Liver (tissue), 8 donors: ENCODE measurements at regions not wholly inside any gene's neighbourhood (a gene's known extent, or its start where the extent isn't known, plus 50 kb on each side); places are given as distances from the start of the nearest gene placed in this dataset.

Experiments
- DNase-seq: peaks from one replicate; pipeline ENCODE4 v3.0.0-alpha.2; 2017; ENCODE audit warnings: low spot score
- H3K27ac ChIP-seq, 2 donors: one replicate each; pipeline ENCODE4 v1.7.0; 2013; ENCODE audit warnings: inconsistent platforms in 2 of 2, low read length in 2 of 2, control low read depth in 1 of 2, low read depth in 1 of 2, mild to moderate bottlenecking in 1 of 2
- H3K27me3 ChIP-seq, 4 donors: one replicate each; pipeline versions ENCODE4 v1.6.1 to v1.7.0; 2013; ENCODE audit warnings: low read length in 3 of 4, inconsistent platforms in 1 of 4, mild to moderate bottlenecking in 1 of 4, moderate library complexity in 1 of 4; ENCODE audit not compliant: control insufficient read depth in 4 of 4, insufficient read depth in 4 of 4
- H3K36me3 ChIP-seq, 4 donors: one replicate each; pipeline versions ENCODE4 v1.6.1 to v1.7.0; 2013; ENCODE audit warnings: low read length in 3 of 4, mild to moderate bottlenecking in 3 of 4, low read depth in 1 of 4, moderate library complexity in 1 of 4; ENCODE audit not compliant: control insufficient read depth in 4 of 4, insufficient read depth in 3 of 4
- H3K4me1 ChIP-seq, 4 donors: one replicate each; pipeline versions ENCODE4 v1.6.1 to v1.7.0; 2013; ENCODE audit warnings: low read length in 3 of 4, mild to moderate bottlenecking in 3 of 4, moderate library complexity in 1 of 4; ENCODE audit not compliant: control insufficient read depth in 4 of 4, insufficient read depth in 4 of 4
- H3K4me3 ChIP-seq, 3 donors: one replicate each; pipeline versions ENCODE4 v1.6.1 to v1.7.0; 2013; ENCODE audit warnings: low read length in 3 of 3, control low read depth in 1 of 3, low read depth in 1 of 3, mild to moderate bottlenecking in 1 of 3
- H3K9ac ChIP-seq, 2 donors: one replicate each; pipeline ENCODE4 v1.7.0; 2013; ENCODE audit warnings: low read length in 2 of 2, mild to moderate bottlenecking in 2 of 2, moderate library complexity in 2 of 2, control low read depth in 1 of 2, low read depth in 1 of 2
- H3K9me3 ChIP-seq, 4 donors: one replicate each; pipeline versions ENCODE4 v1.6.1 to v1.7.0; 2013; ENCODE audit warnings: low read length in 3 of 4; ENCODE audit not compliant: control insufficient read depth in 4 of 4
- CTCF ChIP-seq: fragments of 150-350 bp; IDR thresholded peaks from 2 replicates; pipeline ENCODE4 v1.5.1; 2017; ENCODE audit warnings: improper control_type of control experiment, low read depth, low read length; ENCODE audit not compliant: missing input control
- FOXA1 ChIP-seq: IDR thresholded peaks from 2 replicates; pipeline ENCODE4 v1.6.1; 2016; ENCODE audit warnings: antibody characterized with exemption
- FOXA2 ChIP-seq: IDR thresholded peaks from 2 replicates; pipeline ENCODE4 v1.6.1; 2016; ENCODE audit warnings: antibody characterized with exemption
- HNF4A ChIP-seq, 2 donors: conservative IDR thresholded peaks; 2 replicates each; pipeline ENCODE4 v1.6.1; 2016; ENCODE audit warnings: antibody characterized with exemption in 2 of 2, mild to moderate bottlenecking in 2 of 2
- HNF4G ChIP-seq: IDR thresholded peaks from 2 replicates; pipeline ENCODE4 v1.6.1; 2016; ENCODE audit warnings: antibody characterized with exemption
- MAX ChIP-seq: IDR thresholded peaks from 2 replicates; pipeline ENCODE4 v1.6.1; 2016; ENCODE audit warnings: antibody characterized with exemption
- SP1 ChIP-seq: IDR thresholded peaks from 2 replicates; pipeline ENCODE4 v1.6.1; 2018; ENCODE audit warnings: antibody characterized with exemption, mild to moderate bottlenecking
- YY1 ChIP-seq: IDR thresholded peaks from 2 replicates; pipeline ENCODE4 v1.6.1; 2016; ENCODE audit warnings: antibody characterized with exemption, mild to moderate bottlenecking
- WGBS: extraction: QIAGEN DNeasy Blood & Tissue Kit; methylation state at CpG from one replicate; pipeline ENCODE4 v1.1.7; 2013; 5-methylcytosine and 5-hydroxymethylcytosine counted together
- TF ChIP-seq, protein P1 (sequence below): IDR thresholded peaks from 2 replicates; pipeline ENCODE4 v1.6.1; 2016; ENCODE audit warnings: antibody characterized with exemption
- donor health status: healthy.
- donor health status: healthy.
- donor health status: healthy.
- donor health status: healthy.
- donor health status: healthy.

GRCh38 chr1:221509575-221510355 lies 232.1 kb downstream of the DUSP10 start:
- no peaks in the 10 kb centered on the region for H3K36me3 ChIP-seq
- H3K27ac ChIP-seq = no peak overlapping the region
- no peak overlapping the region for H3K9ac ChIP-seq
- DNase-seq = no peak
- no peak overlapping the region for H3K4me3 ChIP-seq
- H3K9me3 ChIP-seq = peaks cover 0 to 5% (median 0%) of the 10 kb centered on the region in 4 donors
- H3K4me1 ChIP-seq = peaks cover 0 to 3% (median 0%) of the 10 kb centered on the region in 4 donors
- TF ChIP-seq YY1 (no peak), HNF4A (conservative IDR thresholded peaks at IDR 0.05) (no peak), CTCF (no peak), FOXA1 (no peak), FOXA2 (no peak)
- no peaks in the 10 kb centered on the region for H3K27me3 ChIP-seq
- 87% methylated on average over 3 of the region's 3 CpGs for WGBS

- WGBS = 48% methylated on average over 3 of the region's 3 CpGs
- Histone ChIP-seq H3K4me3 (no peak overlapping the region), H3K27me3 (no peaks in the 10 kb centered on the region), H3K36me3 (no peaks in the 10 kb centered on the region), H3K9me3 (peaks cover 0 to 2% (median 0%) of the 10 kb centered on the region in 4 donors), H3K9ac (no peak overlapping the region), H3K4me1 (peaks cover 0 to 3% (median 0%) of the 10 kb centered on the region in 4 donors), H3K27ac (no peak overlapping the region)
- DNase-seq = no peak
- TF ChIP-seq SP1 = peak; percentile 34
- peak; percentile 77 to 85 for TF ChIP-seq HNF4A (conservative IDR thresholded peaks at IDR 0.05)
- TF ChIP-seq HNF4G = peak; percentile 66
- no peak for TF ChIP-seq YY1
- TF ChIP-seq MAX = no peak
Observed at GRCh38 chr1:221510793-221511503, 230.9 kb downstream of the DUSP10 start.

- Histone ChIP-seq H3K9me3 (no peaks in the 10 kb centered on the region), H3K9ac (no peak overlapping the region), H3K36me3 (no peaks in the 10 kb centered on the region), H3K27me3 (no peaks in the 10 kb centered on the region), H3K27ac (no peak overlapping the region), H3K4me3 (no peak overlapping the region), H3K4me1 (peaks cover 0 to 3% (median 0%) of the 10 kb centered on the region in 4 donors)
- 71% methylated on average over 3 of the region's 3 CpGs for WGBS
- TF ChIP-seq, protein P1, sequence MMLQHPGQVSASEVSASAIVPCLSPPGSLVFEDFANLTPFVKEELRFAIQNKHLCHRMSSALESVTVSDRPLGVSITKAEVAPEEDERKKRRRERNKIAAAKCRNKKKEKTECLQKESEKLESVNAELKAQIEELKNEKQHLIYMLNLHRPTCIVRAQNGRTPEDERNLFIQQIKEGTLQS = no peak
- TF ChIP-seq MAX = no peak
- no peak for DNase-seq
Observed at GRCh38 chr1:221511797-221512196, 230.1 kb downstream of the DUSP10 start.
